ENCODE measurements at regions not wholly inside any gene's neighbourhood (a gene's known extent, or its start where the extent isn't known, plus 50 kb on each side); places are given as distances from the start of the nearest gene placed in this dataset.

- Histone ChIP-seq H3K9me3 (no peaks in the 10 kb centered on the region), H3K4me1 (no peaks in the 10 kb centered on the region), H3K27ac (no peak overlapping the region), H3K27me3 (no peaks in the 10 kb centered on the region), H3K4me3 (no peak overlapping the region), H3K36me3 (no peaks in the 10 kb centered on the region)
- WGBS, 2 donors (ENCODE audit: low coverage in 1 of 2), result 90 to 93% methylated on average over 1 to 2 of the region's 2 CpGs
- TF ChIP-seq POLR2A (IDR thresholded peaks at IDR 0.05), result no peak
- TF ChIP-seq EP300 (IDR thresholded peaks at IDR 0.05; ENCODE audit: low read depth), result no peak
- TF ChIP-seq POLR2AphosphoS5 (IDR thresholded peaks at IDR 0.05), result no peak
- TF ChIP-seq CTCF (IDR thresholded peaks at IDR 0.05), result no peak
- intact Hi-C loops (cut with DNase I; ENCODE audit: low total_unique reads) (no loop called here), in situ Hi-C loops (cut with MboI; ENCODE audit: low pct_ligation_motif_present in 1 of 4, low pct_unique_long_range_greater_than_20kb in 1 of 4, low sequenced_read_pairs in 3 of 4) (no loop called here)
- no peak for DNase-seq
Measured at GRCh38 chr13:91145571-91146205, 201.8 kb upstream of the MIR17HG start.

GRCh38 chr13:91146601-91147000 lies 200.9 kb upstream of the MIR17HG start:
- Histone ChIP-seq H3K4me3 (no peak overlapping the region), H3K27ac (no peak overlapping the region), H3K9me3 (no peaks in the 10 kb centered on the region), H3K4me1 (no peaks in the 10 kb centered on the region), H3K36me3 (no peaks in the 10 kb centered on the region), H3K27me3 (no peaks in the 10 kb centered on the region)
- in situ Hi-C loops (cut with MboI; ENCODE audit: low pct_ligation_motif_present in 1 of 4, low pct_unique_long_range_greater_than_20kb in 1 of 4, low sequenced_read_pairs in 3 of 4), result no loop called here
- TF ChIP-seq CTCF (IDR thresholded peaks at IDR 0.05) (no peak), POLR2AphosphoS5 (IDR thresholded peaks at IDR 0.05) (no peak), POLR2A (IDR thresholded peaks at IDR 0.05) (no peak), EP300 (IDR thresholded peaks at IDR 0.05; ENCODE audit: low read depth) (no peak)
- intact Hi-C loops (cut with DNase I; ENCODE audit: low total_unique reads), result no loop called here
- WGBS, 2 donors (ENCODE audit: low coverage in 1 of 2), result 80 to 93% methylated on average over 2 of the region's 2 CpGs
- DNase-seq, result no peak

GRCh38 chr13:91148098-91148497 lies 199.4 kb upstream of the MIR17HG start:
- in situ Hi-C loops (cut with MboI; ENCODE audit: low pct_ligation_motif_present in 1 of 4, low pct_unique_long_range_greater_than_20kb in 1 of 4, low sequenced_read_pairs in 3 of 4), result no loop called here

GRCh38 chr13:91151921-91152320 lies 195.6 kb upstream of the MIR17HG start:
- H3K4me1 ChIP-seq, result no peaks in the 10 kb centered on the region
- H3K9me3 ChIP-seq, result no peaks in the 10 kb centered on the region
- H3K27ac ChIP-seq, result no peak overlapping the region
- in situ Hi-C loops (cut with MboI; ENCODE audit: low pct_ligation_motif_present in 1 of 4, low pct_unique_long_range_greater_than_20kb in 1 of 4, low sequenced_read_pairs in 3 of 4), result no loop called here
- H3K4me3 ChIP-seq, result no peak overlapping the region
- intact Hi-C loops (cut with DNase I; ENCODE audit: low total_unique reads), result no loop called here
- no peak for TF ChIP-seq CTCF (IDR thresholded peaks at IDR 0.05)
- no peak for TF ChIP-seq EP300 (IDR thresholded peaks at IDR 0.05; ENCODE audit: low read depth)
- TF ChIP-seq POLR2AphosphoS5 (IDR thresholded peaks at IDR 0.05), result no peak
- TF ChIP-seq POLR2A (IDR thresholded peaks at IDR 0.05), result no peak
- no peaks in the 10 kb centered on the region for H3K27me3 ChIP-seq
- no peaks in the 10 kb centered on the region for H3K36me3 ChIP-seq
- DNase-seq, result no peak

More at GRCh38 chr13:91148098-91148497, 199.4 kb upstream of the MIR17HG start:
- H3K36me3 ChIP-seq, result no peaks in the 10 kb centered on the region
- no peaks in the 10 kb centered on the region for H3K9me3 ChIP-seq
- no peak overlapping the region for H3K27ac ChIP-seq
- H3K27me3 ChIP-seq, result no peaks in the 10 kb centered on the region
- no peak for DNase-seq
- intact Hi-C loops (cut with DNase I; ENCODE audit: low total_unique reads), result no loop called here
- WGBS, 2 donors (ENCODE audit: low coverage in 1 of 2), result 86 to 100% methylated on average over 1 of the region's 1 CpG
- H3K4me1 ChIP-seq, result no peaks in the 10 kb centered on the region
- TF ChIP-seq POLR2AphosphoS5 (IDR thresholded peaks at IDR 0.05), result no peak
- no peak for TF ChIP-seq EP300 (IDR thresholded peaks at IDR 0.05; ENCODE audit: low read depth)
- no peak for TF ChIP-seq CTCF (IDR thresholded peaks at IDR 0.05)
- TF ChIP-seq POLR2A (IDR thresholded peaks at IDR 0.05), result no peak
- no peak overlapping the region for H3K4me3 ChIP-seq
